ENCODE measurements at regions not wholly inside any gene's neighbourhood (a gene's known extent, or its start where the extent isn't known, plus 50 kb on each side); places are given as distances from the start of the nearest gene placed in this dataset.

GRCh38 chr1:228812961-228813360, 77.7 kb downstream of the RHOU start:
- H2AFZ ChIP-seq (ENCODE audit: low read depth, low read length) = no peak overlapping the region
- no peak for TF ChIP-seq EP300 (conservative IDR thresholded peaks at IDR 0.05; ENCODE audit: poor library complexity, severe bottlenecking)
- TF ChIP-seq POLR2AphosphoS5 (IDR thresholded peaks at IDR 0.05) = no peak
- TF ChIP-seq SMC3 (conservative IDR thresholded peaks at IDR 0.05; ENCODE audit: poor library complexity) = no peak
- no peak for TF ChIP-seq MXI1 (conservative IDR thresholded peaks at IDR 0.05; ENCODE audit: poor library complexity, severe bottlenecking)
- no peak for TF ChIP-seq TAF1 (IDR thresholded peaks at IDR 0.05; ENCODE audit: low read depth)
- no peak for TF ChIP-seq CTCF (IDR thresholded peaks at IDR 0.05; ENCODE audit: poor library complexity, severe bottlenecking)
- no peak for TF ChIP-seq EZH2 (IDR thresholded peaks at IDR 0.05; ENCODE audit: borderline replicate concordance, insufficient read depth, low read length, poor library complexity, severe bottlenecking)
- TF ChIP-seq REST (IDR thresholded peaks at IDR 0.05; ENCODE audit: borderline replicate concordance) = no peak
- no peak for TF ChIP-seq RAD21 (conservative IDR thresholded peaks at IDR 0.05)
- H3F3A ChIP-seq (ENCODE audit: insufficient read depth, low read length, poor library complexity, severe bottlenecking) = no peaks in the 10 kb centered on the region
- no peaks in the 10 kb centered on the region for H3K79me2 ChIP-seq (replicated peaks; ENCODE audit: insufficient read depth, low read length)
- H3K27me3 ChIP-seq (ENCODE audit: insufficient read depth, low read depth, low read length) = no peaks in the 10 kb centered on the region
- no peaks in the 10 kb centered on the region for H3K9me3 ChIP-seq (ENCODE audit: low read length)
- no peaks in the 10 kb centered on the region for H3K9me2 ChIP-seq (ENCODE audit: insufficient read depth, low read length)
- H3K36me3 ChIP-seq (ENCODE audit: insufficient read depth, low read length) = no peaks in the 10 kb centered on the region
- no peak overlapping the region for H3K27ac ChIP-seq (ENCODE audit: low read length)
- H3K9ac ChIP-seq (ENCODE audit: low read length) = no peak overlapping the region
- no peak overlapping the region for H3K4me3 ChIP-seq (ENCODE audit: low read length)
- no peaks in the 10 kb centered on the region for H4K20me1 ChIP-seq (ENCODE audit: insufficient read depth)
- H3K4me2 ChIP-seq (ENCODE audit: low read length) = no peak overlapping the region

GRCh38 chr1:228814176-228814575, 78.9 kb downstream of the RHOU start:
- H3K79me2 ChIP-seq (replicated peaks; ENCODE audit: insufficient read depth, low read length) = no peaks in the 10 kb centered on the region
- TF ChIP-seq RAD21 (conservative IDR thresholded peaks at IDR 0.05) (no peak), CTCF (IDR thresholded peaks at IDR 0.05; ENCODE audit: poor library complexity, severe bottlenecking) (no peak), EZH2 (IDR thresholded peaks at IDR 0.05; ENCODE audit: borderline replicate concordance, insufficient read depth, low read length, poor library complexity, severe bottlenecking) (no peak), MXI1 (conservative IDR thresholded peaks at IDR 0.05; ENCODE audit: poor library complexity, severe bottlenecking) (no peak), EP300 (conservative IDR thresholded peaks at IDR 0.05; ENCODE audit: poor library complexity, severe bottlenecking) (no peak), REST (IDR thresholded peaks at IDR 0.05; ENCODE audit: borderline replicate concordance) (no peak), POLR2AphosphoS5 (IDR thresholded peaks at IDR 0.05) (no peak), SMC3 (conservative IDR thresholded peaks at IDR 0.05; ENCODE audit: poor library complexity) (no peak), TAF1 (IDR thresholded peaks at IDR 0.05; ENCODE audit: low read depth) (no peak)
- no peak overlapping the region for H3K9ac ChIP-seq (ENCODE audit: low read length)
- H3F3A ChIP-seq (ENCODE audit: insufficient read depth, low read length, poor library complexity, severe bottlenecking) = no peaks in the 10 kb centered on the region
- H3K4me2 ChIP-seq (ENCODE audit: low read length) = no peak overlapping the region
- no peaks in the 10 kb centered on the region for H4K20me1 ChIP-seq (ENCODE audit: insufficient read depth)
- H3K36me3 ChIP-seq (ENCODE audit: insufficient read depth, low read length) = no peaks in the 10 kb centered on the region
- no peaks in the 10 kb centered on the region for H3K27me3 ChIP-seq (ENCODE audit: insufficient read depth, low read depth, low read length)
- no peak overlapping the region for H3K4me3 ChIP-seq (ENCODE audit: low read length)
- H3K9me3 ChIP-seq (ENCODE audit: low read length) = no peaks in the 10 kb centered on the region
- no peaks in the 10 kb centered on the region for H3K9me2 ChIP-seq (ENCODE audit: insufficient read depth, low read length)
- no peak overlapping the region for H3K27ac ChIP-seq (ENCODE audit: low read length)
- no peak overlapping the region for H2AFZ ChIP-seq (ENCODE audit: low read depth, low read length)
